Coronary artery (tissue), 2 donors: ENCODE measurements at regions not wholly inside any gene's neighbourhood (a gene's known extent, or its start where the extent isn't known, plus 50 kb on each side); places are given as distances from the start of the nearest gene placed in this dataset.

Experiments
- DNase-seq: peaks from one replicate; pipeline ENCODE4 v3.0.0-alpha.2; 2017; ENCODE audit warnings: low spot score
- H3K27ac ChIP-seq, 2 donors: fragments of 200-600 bp; sonication (generic); one replicate each; pipeline ENCODE4 v1.5.1; 2016 to 2019
- H3K4me3 ChIP-seq: fragments of 200-600 bp; sonication (generic); 2 replicates; pipeline ENCODE4 v1.5.1; 2016; ENCODE audit warnings: mild to moderate bottlenecking, moderate library complexity
- CTCF ChIP-seq: fragments of 200-600 bp; sonication (generic); IDR thresholded peaks from one replicate; pipeline ENCODE4 v1.5.1; 2019; ENCODE audit warnings: antibody characterized with exemption

- no peak for TF ChIP-seq CTCF
- no peak overlapping the region for H3K4me3 ChIP-seq
- no peak overlapping the region for H3K27ac ChIP-seq
- DNase-seq, result no peak
Measured at GRCh38 chr1:87786229-87786628, 457.5 kb downstream of the LMO4 start.

GRCh38 chr1:87786861-87787545, 458.3 kb downstream of the LMO4 start:
- Histone ChIP-seq H3K27ac (no peak overlapping the region), H3K4me3 (no peak overlapping the region)
- no peak for TF ChIP-seq CTCF
- DNase-seq, result no peak

- H3K27ac ChIP-seq, result no peak overlapping the region
- H3K4me3 ChIP-seq, result no peak overlapping the region
- DNase-seq, result no peak
- TF ChIP-seq CTCF, result no peak
Measured at GRCh38 chr1:87787551-87787950, 458.9 kb downstream of the LMO4 start.

GRCh38 chr1:87790756-87791155, 462.1 kb downstream of the LMO4 start:
- no peak overlapping the region for H3K27ac ChIP-seq
- no peak for DNase-seq
- TF ChIP-seq CTCF, result no peak
- H3K4me3 ChIP-seq, result no peak overlapping the region

GRCh38 chr1:87791931-87792740, 463.5 kb downstream of the LMO4 start:
- no peak for TF ChIP-seq CTCF
- Histone ChIP-seq H3K27ac (no peak overlapping the region), H3K4me3 (no peak overlapping the region)
- DNase-seq, result no peak

- no peak overlapping the region for H3K27ac ChIP-seq
- no peak overlapping the region for H3K4me3 ChIP-seq
- DNase-seq, result no peak
- TF ChIP-seq CTCF, result no peak
Measured at GRCh38 chr1:87794788-87795614, 466.3 kb downstream of the LMO4 start.
